ENCODE measurements at regions not wholly inside any gene's neighbourhood (a gene's known extent, or its start where the extent isn't known, plus 50 kb on each side); places are given as distances from the start of the nearest gene placed in this dataset.

- no peak overlapping the region for H3K27ac Mint-ChIP-seq (ENCODE audit: unreplicated experiment)
- H3K4me3 Mint-ChIP-seq (ENCODE audit: unreplicated experiment), result no peak overlapping the region
- H3K9me3 Mint-ChIP-seq (ENCODE audit: unreplicated experiment), result no peaks in the 10 kb centered on the region
These were observed 64.1 kb upstream of the INSIG1 start for GRCh38 chr7:155233311-155234157.

GRCh38 chr7:155234158-155234492 is 63.6 kb upstream of the INSIG1 start:
- Mint-ChIP-seq H3K27me3 (ENCODE audit: unreplicated experiment) (peaks cover 8% of the 10 kb centered on the region), H3K9me3 (ENCODE audit: unreplicated experiment) (no peaks in the 10 kb centered on the region), H3K36me3 (ENCODE audit: unreplicated experiment) (peaks cover 1% of the 10 kb centered on the region), H3K27ac (ENCODE audit: unreplicated experiment) (no peak overlapping the region), H3K4me3 (ENCODE audit: unreplicated experiment) (no peak overlapping the region), H3K4me1 (ENCODE audit: unreplicated experiment) (peaks cover 24% of the 10 kb centered on the region)
- TF ChIP-seq CTCF (IDR thresholded peaks at IDR 0.05), result no peak
- no peak for DNase-seq (ENCODE audit: extremely low spot score, unreplicated experiment)

More at GRCh38 chr7:155233311-155234157, 64.1 kb upstream of the INSIG1 start:
- H3K36me3 Mint-ChIP-seq (ENCODE audit: unreplicated experiment), result peaks cover 1% of the 10 kb centered on the region
- TF ChIP-seq CTCF (IDR thresholded peaks at IDR 0.05), result no peak
- H3K27me3 Mint-ChIP-seq (ENCODE audit: unreplicated experiment), result peaks cover 3% of the 10 kb centered on the region
- H3K4me1 Mint-ChIP-seq (ENCODE audit: unreplicated experiment), result peaks cover 25% of the 10 kb centered on the region
- DNase-seq (ENCODE audit: extremely low spot score, unreplicated experiment), result no peak

GRCh38 chr7:155234950-155235789 is 62.5 kb upstream of the INSIG1 start:
- H3K27ac Mint-ChIP-seq (ENCODE audit: unreplicated experiment), result no peak overlapping the region
- peaks cover 1% of the 10 kb centered on the region for H3K36me3 Mint-ChIP-seq (ENCODE audit: unreplicated experiment)
- TF ChIP-seq CTCF (IDR thresholded peaks at IDR 0.05), result no peak
- peaks cover 12% of the 10 kb centered on the region for H3K27me3 Mint-ChIP-seq (ENCODE audit: unreplicated experiment)
- no peaks in the 10 kb centered on the region for H3K9me3 Mint-ChIP-seq (ENCODE audit: unreplicated experiment)
- no peak overlapping the region for H3K4me3 Mint-ChIP-seq (ENCODE audit: unreplicated experiment)
- no peak for DNase-seq (ENCODE audit: extremely low spot score, unreplicated experiment)
- peaks cover 17% of the 10 kb centered on the region for H3K4me1 Mint-ChIP-seq (ENCODE audit: unreplicated experiment)

GRCh38 chr7:155236386-155236785 is 61.3 kb upstream of the INSIG1 start:
- Mint-ChIP-seq H3K4me1 (ENCODE audit: unreplicated experiment) (peaks cover 15% of the 10 kb centered on the region), H3K36me3 (ENCODE audit: unreplicated experiment) (peaks cover 1% of the 10 kb centered on the region), H3K27me3 (ENCODE audit: unreplicated experiment) (peaks cover 12% of the 10 kb centered on the region), H3K4me3 (ENCODE audit: unreplicated experiment) (no peak overlapping the region), H3K27ac (ENCODE audit: unreplicated experiment) (no peak overlapping the region), H3K9me3 (ENCODE audit: unreplicated experiment) (no peaks in the 10 kb centered on the region)
- no peak for DNase-seq (ENCODE audit: extremely low spot score, unreplicated experiment)
- TF ChIP-seq CTCF (IDR thresholded peaks at IDR 0.05), result no peak

- no peak overlapping the region for H3K4me3 Mint-ChIP-seq (ENCODE audit: unreplicated experiment)
- DNase-seq (ENCODE audit: extremely low spot score, unreplicated experiment), result no peak
- peaks cover 15% of the 10 kb centered on the region for H3K4me1 Mint-ChIP-seq (ENCODE audit: unreplicated experiment)
- H3K27me3 Mint-ChIP-seq (ENCODE audit: unreplicated experiment), result peaks cover 20% of the 10 kb centered on the region
- H3K36me3 Mint-ChIP-seq (ENCODE audit: unreplicated experiment), result peaks cover 1% of the 10 kb centered on the region
- H3K9me3 Mint-ChIP-seq (ENCODE audit: unreplicated experiment), result no peaks in the 10 kb centered on the region
- TF ChIP-seq CTCF (IDR thresholded peaks at IDR 0.05), result no peak
- H3K27ac Mint-ChIP-seq (ENCODE audit: unreplicated experiment), result no peak overlapping the region
These were observed 60.4 kb upstream of the INSIG1 start for GRCh38 chr7:155237297-155237696.
